HEK293 (cell line): ENCODE measurements at regions not wholly inside any gene's neighbourhood (a gene's known extent, or its start where the extent isn't known, plus 50 kb on each side); places are given as distances from the start of the nearest gene placed in this dataset.

ENCODE experiments used
- CTCF ChIA-PET: fragments of 350-600 bp; formaldehyde crosslinking; extraction: SDS; loops from one replicate; lab custom pipeline; 2021; ENCODE audit warnings: antibody characterized with exemption; lab: Yijun Ruan, JAX
- POLR2A ChIA-PET: fragments of 300-600 bp; formaldehyde crosslinking; extraction: SDS; loops from one replicate; lab custom pipeline; 2020; ENCODE audit warnings: antibody characterized with exemption, inconsistent platforms; lab: Yijun Ruan, JAX
- H3K27ac ChIP-seq: fragments of 200-500 bp; sonication (Bioruptor generic); 2 replicates; pipeline ENCODE4 v1.5.1; 2014; ENCODE audit warnings: low read depth, low read length, control low read depth, inconsistent platforms; ENCODE audit errors: extremely low read depth
- H3K36me3 ChIP-seq, 2 experiments: fragments of 200-500 bp in 1 of 2; sonication (Bioruptor generic) in 1 of 2; 1 replicate in 1 of 2; 2 replicates in 1 of 2; pipeline ENCODE4 v1.5.1; 2014 to 2017; ENCODE audit warnings: inconsistent platforms in 2 of 2, low read length in 2 of 2; ENCODE audit not compliant: control insufficient read depth in 2 of 2, insufficient read depth in 1 of 2
- H3K4me1 ChIP-seq: fragments of 200-500 bp; sonication (Bioruptor generic); 2 replicates; pipeline ENCODE4 v1.5.1; 2014; ENCODE audit warnings: mild to moderate bottlenecking, low read length, inconsistent platforms; ENCODE audit not compliant: control insufficient read depth, insufficient read depth
- H3K4me3 ChIP-seq: 2 replicates; pipeline ENCODE4 v1.5.1; 2011; ENCODE audit warnings: low read depth, mild to moderate bottlenecking, control low read depth, low read length, moderate library complexity
- H3K9me3 ChIP-seq: fragments of 200-500 bp; sonication (Bioruptor generic); 2 replicates; pipeline ENCODE4 v1.5.1; 2014; ENCODE audit warnings: low read depth, low read length, inconsistent platforms; ENCODE audit not compliant: control insufficient read depth, insufficient read depth
- GFI1B ChIP-seq: fragments of 450-650 bp; formaldehyde crosslinking; IDR thresholded peaks from 2 replicates; pipeline ENCODE4 v1.5.1; 2016; ENCODE audit warnings: missing biosample characterization, missing genetic modification characterization
- MZF1 ChIP-seq: fragments of 450-650 bp; formaldehyde crosslinking; IDR thresholded peaks from 2 replicates; pipeline ENCODE4 v1.5.1; 2017; ENCODE audit warnings: missing biosample characterization, missing genetic modification characterization, borderline replicate concordance
- PRDM2 ChIP-seq: fragments of 450-650 bp; formaldehyde crosslinking; IDR thresholded peaks from 2 replicates; pipeline ENCODE4 v1.5.1; 2016; ENCODE audit warnings: missing biosample characterization, missing genetic modification characterization, borderline replicate concordance
- SALL2 ChIP-seq: fragments of 450-650 bp; formaldehyde crosslinking; IDR thresholded peaks from 2 replicates; pipeline ENCODE4 v1.5.0; 2017; ENCODE audit warnings: missing biosample characterization, mild to moderate bottlenecking, missing genetic modification characterization, borderline replicate concordance
- SETDB1 ChIP-seq: IDR thresholded peaks from one replicate; pipeline ENCODE4 v1.6.1; 2017; ENCODE audit warnings: mild to moderate bottlenecking, low read length, moderate library complexity, mixed read lengths; ENCODE audit not compliant: insufficient read length
- ZIC2 ChIP-seq: fragments of 450-650 bp; formaldehyde crosslinking; IDR thresholded peaks from 2 replicates; pipeline ENCODE4 v1.5.1; 2016; ENCODE audit warnings: missing biosample characterization, missing genetic modification characterization
- ZNF112 ChIP-seq: fragments of 450-650 bp; formaldehyde crosslinking; IDR thresholded peaks from 2 replicates; pipeline ENCODE4 v1.5.0; 2017; ENCODE audit warnings: missing biosample characterization, missing genetic modification characterization
- ZNF132 ChIP-seq: fragments of 450-650 bp; formaldehyde crosslinking; IDR thresholded peaks from 2 replicates; pipeline ENCODE4 v1.5.1; 2017; ENCODE audit warnings: missing biosample characterization, missing genetic modification characterization, borderline replicate concordance
- ZNF335 ChIP-seq: fragments of 450-650 bp; formaldehyde crosslinking; conservative IDR thresholded peaks from 2 replicates; pipeline ENCODE4 v1.5.1; 2016; ENCODE audit warnings: missing biosample characterization, missing genetic modification characterization
- ZNF555 ChIP-seq: fragments of 450-650 bp; formaldehyde crosslinking; conservative IDR thresholded peaks from 2 replicates; pipeline ENCODE4 v1.5.1; 2017; ENCODE audit warnings: missing biosample characterization, mild to moderate bottlenecking, missing genetic modification characterization, inconsistent platforms
- ZNF610 ChIP-seq: fragments of 450-650 bp; formaldehyde crosslinking; IDR thresholded peaks from 2 replicates; pipeline ENCODE4 v1.5.1; 2016; ENCODE audit warnings: missing biosample characterization, missing genetic modification characterization, borderline replicate concordance
- ZNF639 ChIP-seq: fragments of 450-650 bp; formaldehyde crosslinking; IDR thresholded peaks from 2 replicates; pipeline ENCODE4 v1.5.1; 2016; ENCODE audit warnings: missing biosample characterization, missing genetic modification characterization
- ZSCAN5A ChIP-seq: fragments of 450-650 bp; formaldehyde crosslinking; IDR thresholded peaks from 2 replicates; pipeline ENCODE4 v1.5.1; 2016; ENCODE audit warnings: missing biosample characterization, missing genetic modification characterization
- TF ChIP-seq, protein P1 (sequence below): IDR thresholded peaks from 2 replicates; pipeline ENCODE4 v1.6.1; 2011; ENCODE audit warnings: mild to moderate bottlenecking, low read depth, low read length, borderline replicate concordance

DNA sequence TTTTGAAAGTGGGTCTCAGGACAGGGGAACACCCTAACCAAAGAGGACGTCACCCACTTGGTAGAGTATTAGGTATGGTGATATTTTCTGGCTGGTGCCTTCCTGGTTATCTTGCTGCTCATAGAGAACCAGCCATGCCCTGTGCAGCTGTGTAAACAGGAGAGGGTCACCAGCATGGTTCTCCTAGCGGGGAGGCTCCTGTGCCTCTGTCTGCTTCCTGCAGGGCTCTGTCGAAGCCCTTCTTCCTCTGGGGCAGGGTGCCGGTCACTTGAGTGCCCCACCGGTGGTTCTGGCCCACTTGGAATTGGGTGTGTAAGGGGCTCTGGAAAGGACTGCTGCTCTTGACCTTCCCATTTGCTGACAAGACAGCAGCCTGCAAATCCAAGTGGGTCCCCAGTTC, 80.5 kb upstream of the KCNK12 start:
- Histone ChIP-seq H3K4me3 (no peak overlapping the region), H3K4me1 (0 out of 2 replicates have a peak, but pooled peaks cover 2% of the 10 kb centered on the region), H3K27ac (no peak overlapping the region), H3K9me3 (no peaks in the 10 kb centered on the region), H3K36me3 (no peaks in the 10 kb centered on the region)
- TF ChIP-seq ZIC2 (tag by site-specific recombination), result peak; percentile 50
- no peak for TF ChIP-seq ZNF610 (tag by site-specific recombination)
- TF ChIP-seq, all 188 proteins: peak for 1
- POLR2A ChIA-PET, result no interaction called here
- CTCF ChIA-PET, result interaction anchor here (1.2 kb wide), 1 partner anchor 116 kb away, joined by 6 read pairs; no protein-coding TSS in a partner anchor

GRCh38 chr2:47650001-47650535, 79.3 kb upstream of the KCNK12 start:
- CTCF ChIA-PET, result no interaction called here
- Histone ChIP-seq H3K4me1 (0 out of 2 replicates have a peak, but pooled peaks cover 2% of the 10 kb centered on the region), H3K4me3 (no peak overlapping the region)
- TF ChIP-seq GFI1B (tag by site-specific recombination) (no peak), ZNF335 (tag by site-specific recombination) (no peak), SETDB1 (no peak), SALL2 (tag by site-specific recombination) (no peak), ZNF112 (tag by site-specific recombination) (no peak), ZNF132 (tag by site-specific recombination) (no peak), ZNF555 (no peak), ZNF639 (no peak), ZSCAN5A (no peak), MZF1 (tag by site-specific recombination) (no peak), PRDM2 (tag by site-specific recombination) (no peak)
- TF ChIP-seq, protein P1, sequence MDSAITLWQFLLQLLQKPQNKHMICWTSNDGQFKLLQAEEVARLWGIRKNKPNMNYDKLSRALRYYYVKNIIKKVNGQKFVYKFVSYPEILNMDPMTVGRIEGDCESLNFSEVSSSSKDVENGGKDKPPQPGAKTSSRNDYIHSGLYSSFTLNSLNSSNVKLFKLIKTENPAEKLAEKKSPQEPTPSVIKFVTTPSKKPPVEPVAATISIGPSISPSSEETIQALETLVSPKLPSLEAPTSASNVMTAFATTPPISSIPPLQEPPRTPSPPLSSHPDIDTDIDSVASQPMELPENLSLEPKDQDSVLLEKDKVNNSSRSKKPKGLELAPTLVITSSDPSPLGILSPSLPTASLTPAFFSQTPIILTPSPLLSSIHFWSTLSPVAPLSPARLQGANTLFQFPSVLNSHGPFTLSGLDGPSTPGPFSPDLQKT, result no peak
- TF ChIP-seq, all 188 proteins: peak for 0
- H3K36me3 ChIP-seq, result no peaks in the 10 kb centered on the region
- POLR2A ChIA-PET, result no interaction called here
- H3K27ac ChIP-seq, result no peak overlapping the region
- no peaks in the 10 kb centered on the region for H3K9me3 ChIP-seq
